OCI-M2 (cell line): ENCODE measurements at regions not wholly inside any gene's neighbourhood (a gene's known extent, or its start where the extent isn't known, plus 50 kb on each side); places are given as distances from the start of the nearest gene placed in this dataset.
"Not testable (repeated sequence)": the region's sequence is repeated elsewhere in the genome, so short reads cannot be mapped to it uniquely, and the experiment has no call there.

Experiments used
- DNase-seq: peaks from one replicate; lab custom pipeline; 2025; ENCODE audit not compliant: unreplicated experiment; lab: John Stamatoyannopoulos, UW

DNA sequence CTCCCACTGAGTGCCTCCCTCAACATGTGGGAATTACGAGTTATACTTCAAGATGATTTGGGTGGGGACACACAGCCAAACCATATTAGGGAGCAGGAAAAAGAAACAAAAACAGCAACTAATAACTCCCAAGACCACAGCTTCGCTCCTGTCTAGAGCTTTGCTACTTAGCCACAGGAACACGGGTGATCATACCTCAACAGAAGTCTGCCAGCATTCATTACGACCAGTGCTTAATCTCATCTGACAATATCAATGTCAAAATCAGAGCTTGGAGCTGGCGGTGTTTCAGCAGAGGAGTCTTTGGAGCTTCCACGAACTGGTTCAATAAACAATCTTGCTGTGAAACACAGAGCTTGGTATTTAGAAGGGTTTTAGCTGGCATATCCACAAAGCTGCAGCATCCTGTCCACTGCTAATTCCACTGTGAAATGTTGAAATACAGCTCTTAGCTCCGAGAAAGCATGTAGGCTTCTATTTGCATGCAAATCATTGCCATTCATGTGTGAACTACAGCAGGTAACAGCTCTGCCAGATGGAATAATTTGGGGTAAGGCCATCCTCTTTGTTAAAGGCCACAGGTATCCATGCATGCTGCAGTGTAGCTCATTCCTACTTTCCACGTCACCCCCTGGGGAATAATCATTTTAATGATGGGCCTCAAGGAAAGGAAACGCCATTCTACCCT is 128.4 kb upstream of the GOT2 start:
- no peak for DNase-seq

DNA sequence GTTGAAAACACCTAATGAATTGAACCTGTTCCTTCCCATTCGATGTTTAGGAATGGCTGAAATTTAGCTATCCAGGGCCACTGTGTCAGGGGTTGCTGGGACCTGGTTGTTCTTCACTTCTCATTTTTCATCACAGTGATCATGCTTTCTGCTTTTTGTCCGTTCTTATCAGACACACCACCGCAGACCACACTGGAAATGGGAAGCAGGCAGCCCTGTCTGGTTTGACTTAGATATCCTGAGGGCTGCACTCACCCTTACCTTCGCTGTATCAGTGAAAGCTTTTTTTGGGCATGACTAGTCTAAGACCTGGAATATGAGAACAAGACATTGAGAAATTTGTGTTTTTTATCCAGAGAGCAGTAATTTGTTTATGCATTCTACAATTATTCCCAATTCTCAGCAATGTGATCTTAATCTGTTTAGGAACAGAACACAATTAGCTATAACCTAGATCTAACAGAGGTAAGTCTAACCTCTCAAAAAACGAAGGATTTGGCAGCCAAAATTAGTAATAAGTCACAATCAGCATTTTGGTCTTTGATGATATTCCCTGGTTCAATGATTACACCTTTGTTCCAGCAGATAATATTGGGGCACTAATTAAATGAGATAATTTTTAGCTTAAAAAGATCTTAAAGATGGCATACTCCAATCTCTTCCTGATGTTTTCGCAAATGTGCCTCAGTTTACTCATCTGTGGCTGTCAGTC is 126.0 kb upstream of the GOT2 start:
- DNase-seq: no peak

DNA sequence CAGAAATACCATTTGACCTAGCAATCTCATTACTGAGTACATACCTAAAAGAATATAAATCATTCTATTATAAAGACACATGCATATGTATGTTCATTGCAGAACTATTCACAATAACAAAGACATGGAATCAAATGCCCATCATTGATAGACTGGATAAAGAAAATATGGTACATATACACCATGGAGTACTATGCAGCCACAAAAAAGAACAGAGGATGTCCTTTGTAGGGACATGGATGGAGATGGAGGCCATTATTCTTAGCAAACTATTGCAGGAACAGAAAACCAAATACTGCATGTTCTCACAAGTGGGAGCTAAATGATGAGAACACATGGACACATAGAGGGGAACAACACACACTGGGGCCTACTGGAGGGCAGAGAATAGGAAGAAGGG is 124.5 kb upstream of the GOT2 start:
- DNase-seq: not testable (repeated sequence)

DNA sequence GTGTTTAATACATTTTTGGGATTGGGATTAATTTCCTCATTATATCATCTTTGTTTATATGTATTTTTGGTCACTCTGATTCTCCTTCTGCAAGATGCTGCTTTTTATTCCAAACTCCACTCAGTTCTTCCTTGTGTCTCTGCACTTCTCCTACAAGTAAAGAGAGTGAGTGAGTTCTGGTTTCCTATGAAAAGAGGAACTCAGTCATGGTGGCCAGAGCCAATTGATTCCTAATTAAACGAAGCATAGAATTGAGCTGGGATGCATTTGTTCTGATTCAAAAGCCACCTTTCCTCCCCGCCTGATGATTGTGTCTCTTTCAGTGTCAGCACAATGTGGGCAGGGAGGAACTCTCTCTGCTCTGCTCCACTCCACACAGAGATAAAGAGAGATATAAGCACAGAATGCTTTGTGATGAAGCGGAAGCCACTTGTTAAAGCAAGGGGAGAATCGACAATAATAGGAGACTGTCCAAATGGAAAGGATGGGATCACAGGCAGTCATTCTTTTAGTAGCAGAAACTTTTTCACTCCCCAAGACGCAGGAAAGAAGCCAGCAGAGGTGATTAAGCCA is 121.3 kb upstream of the GOT2 start:
- no peak for DNase-seq

DNA sequence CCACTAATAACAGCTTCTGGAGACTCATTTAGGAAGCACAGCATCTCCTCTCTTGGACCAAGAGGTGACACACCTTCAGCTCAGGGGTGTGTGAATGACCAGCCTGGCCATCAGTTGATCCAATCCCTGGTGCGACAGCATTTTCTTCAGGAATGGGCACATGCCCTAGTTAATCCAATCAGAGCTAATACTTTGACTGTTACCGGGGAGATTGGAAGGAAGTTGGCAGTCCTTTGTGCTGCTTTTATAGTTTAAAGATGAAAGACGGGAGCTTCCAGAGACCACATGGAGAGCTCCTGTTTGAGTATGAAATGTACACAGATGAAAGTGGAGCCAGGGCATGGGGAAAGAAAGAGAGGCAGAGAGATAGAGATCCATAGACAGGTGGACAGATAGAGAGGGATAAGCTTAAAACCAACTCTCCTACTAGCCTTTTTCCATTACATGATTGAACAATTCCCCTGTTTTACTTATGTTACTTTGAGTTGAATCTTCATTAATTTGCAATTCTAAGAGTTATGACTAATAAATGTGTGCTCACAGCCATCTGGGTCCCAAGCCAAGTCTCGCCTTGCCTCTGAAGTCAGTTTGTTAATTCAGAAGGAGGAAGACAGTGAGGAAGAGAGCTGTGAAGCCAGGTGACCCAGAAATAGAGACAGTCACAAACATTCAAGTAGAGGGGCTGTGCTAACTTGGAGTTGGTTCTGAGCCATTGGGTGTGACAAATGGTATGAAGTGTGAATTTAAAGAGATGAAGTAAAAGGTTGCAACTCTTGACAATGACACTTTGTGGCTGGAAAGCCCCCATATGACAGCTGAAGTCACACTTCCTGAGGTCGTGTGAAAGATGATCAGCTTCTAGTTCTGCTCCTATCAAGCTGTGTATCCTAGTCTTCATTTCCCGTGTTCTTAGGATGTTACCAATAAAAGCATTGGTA is 120.0 kb upstream of the GOT2 start:
- DNase-seq: no peak

DNA sequence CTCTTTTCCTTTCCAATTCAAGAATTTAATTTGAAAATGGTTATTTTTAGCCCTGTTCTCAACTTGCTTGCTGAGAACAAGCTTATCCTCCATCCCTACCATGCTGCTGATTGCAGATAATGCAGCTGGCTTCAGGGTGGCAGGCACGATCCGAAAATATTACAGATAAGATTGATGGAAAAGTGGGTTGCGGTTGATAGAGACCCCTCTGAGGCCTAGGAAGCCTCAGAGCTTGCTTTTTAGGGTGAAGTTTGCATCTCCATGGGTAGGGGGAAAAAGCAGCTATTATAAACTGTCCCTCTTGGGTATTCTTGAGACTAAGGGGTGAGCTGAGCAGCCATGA is 116.5 kb upstream of the GOT2 start:
- DNase-seq: no peak

DNA sequence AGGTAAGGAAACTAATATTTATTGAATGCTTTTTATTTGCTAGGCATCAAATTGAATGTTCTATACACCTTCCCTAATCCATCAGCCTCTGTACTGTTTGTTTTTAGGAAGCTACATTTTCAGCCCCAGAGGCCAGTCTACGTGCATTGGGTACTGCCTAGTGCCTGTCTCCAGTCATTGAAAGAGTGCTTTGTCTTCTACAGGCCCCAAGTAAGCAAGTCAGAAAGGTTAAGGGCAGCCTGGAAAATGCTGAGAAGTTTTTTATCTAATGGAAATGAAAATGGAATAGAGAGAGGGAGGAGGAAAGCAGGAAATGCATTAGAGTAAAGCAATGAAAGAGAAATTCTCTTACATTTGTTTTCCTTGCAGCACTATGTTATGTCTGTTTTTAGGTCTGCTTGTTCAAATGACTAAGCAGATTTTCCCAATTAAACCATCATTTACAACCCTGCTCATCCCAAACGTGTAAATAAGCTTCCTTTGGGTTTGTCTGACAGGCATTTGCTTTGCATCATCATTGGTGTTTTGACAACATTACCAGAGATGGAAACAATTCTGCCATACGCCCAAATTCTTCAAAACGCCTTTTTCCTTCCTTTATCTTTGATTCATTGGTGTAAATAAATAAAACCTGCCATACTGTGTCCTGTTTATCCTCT is 116.0 kb upstream of the GOT2 start:
- DNase-seq: no peak

DNA sequence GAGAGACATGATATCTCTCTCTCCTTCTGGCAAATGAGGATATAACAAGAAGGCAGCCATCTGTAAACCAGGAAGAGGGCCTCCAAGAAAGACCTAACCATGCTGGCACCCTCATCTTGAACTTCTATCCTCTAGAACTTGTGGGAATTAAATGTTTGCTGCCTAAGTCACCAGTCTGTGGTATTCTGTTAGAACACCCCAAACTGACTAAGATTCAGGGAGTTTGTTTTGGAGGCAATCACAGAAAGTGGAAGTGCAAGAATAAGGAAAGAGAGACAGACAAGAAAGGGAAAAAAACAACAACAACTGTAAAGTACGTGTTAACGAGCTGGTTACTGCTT is 114.5 kb upstream of the GOT2 start:
- DNase-seq: no peak

DNA sequence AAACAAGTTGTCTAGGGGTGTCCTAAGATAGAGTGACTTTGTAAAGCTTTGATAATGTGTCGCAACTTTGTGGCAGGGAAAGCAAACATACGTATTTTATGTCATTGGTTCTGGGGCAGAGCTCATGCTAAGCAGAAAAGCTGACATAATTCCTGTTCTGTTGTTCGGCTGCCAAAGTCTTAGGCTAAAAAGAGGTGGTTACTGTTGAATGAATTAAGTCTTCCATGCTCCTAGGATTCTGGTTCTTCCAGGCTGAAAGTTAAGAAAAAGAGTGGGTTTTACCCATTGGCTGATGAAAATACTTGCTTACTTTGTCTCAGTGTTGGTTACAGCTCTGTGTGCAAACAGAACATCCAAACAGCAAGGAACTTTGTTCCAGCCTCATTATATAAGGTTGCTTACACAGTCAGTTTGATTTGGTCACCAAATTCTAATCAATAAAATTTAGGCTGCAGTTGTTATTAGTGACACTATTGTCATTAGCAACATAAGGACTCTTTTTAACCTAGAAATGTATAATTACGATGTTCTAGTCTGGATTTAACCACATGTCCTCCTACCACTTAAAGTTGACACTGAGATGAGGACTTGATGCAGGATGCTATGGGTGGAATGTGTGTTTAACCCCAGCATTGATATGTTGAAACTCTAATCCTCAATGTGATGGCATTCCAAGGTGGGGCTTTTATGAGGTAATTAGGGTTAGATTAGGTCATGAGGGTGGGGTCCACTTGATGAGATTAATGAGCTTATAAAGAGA is 114.0 kb upstream of the GOT2 start:
- no peak for DNase-seq

DNA sequence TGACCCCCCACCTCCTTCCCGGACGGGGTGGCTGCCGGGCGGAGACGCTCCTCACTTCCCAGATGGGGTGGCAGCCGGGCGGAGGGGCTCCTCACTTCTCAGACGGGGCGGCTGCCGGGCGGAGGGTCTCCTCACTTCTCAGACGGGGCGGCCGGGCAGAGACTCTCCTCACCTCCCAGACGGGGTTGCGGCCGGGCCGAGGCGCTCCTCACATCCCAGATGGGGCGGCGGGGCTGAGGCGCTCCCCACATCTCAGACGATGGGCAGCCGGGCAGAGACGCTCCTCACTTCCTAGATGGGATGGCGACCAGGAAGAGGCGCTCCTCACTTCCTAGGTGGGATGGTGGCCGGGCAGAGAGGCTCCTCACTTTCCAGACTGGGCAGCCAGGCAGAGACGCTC is 112.1 kb upstream of the GOT2 start:
- not testable (repeated sequence) for DNase-seq

DNA sequence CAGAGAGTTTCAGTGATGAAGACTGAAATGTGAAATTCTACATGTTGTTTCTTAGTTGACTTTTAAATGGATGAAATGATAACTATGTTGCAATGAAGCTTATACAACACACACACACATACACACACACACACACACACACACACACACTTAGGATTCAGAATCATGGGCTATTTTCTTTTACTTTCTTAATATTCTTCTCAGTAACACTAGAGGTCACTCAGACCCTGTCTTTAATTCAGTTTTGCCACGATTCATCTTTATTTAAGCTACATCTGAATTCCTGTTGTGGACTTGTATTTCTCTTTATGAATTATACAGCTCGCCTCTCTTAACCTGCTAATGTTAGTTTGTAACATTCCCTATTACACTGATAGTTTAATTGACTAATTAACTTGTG is 109.6 kb upstream of the GOT2 start:
- DNase-seq: no peak

DNA sequence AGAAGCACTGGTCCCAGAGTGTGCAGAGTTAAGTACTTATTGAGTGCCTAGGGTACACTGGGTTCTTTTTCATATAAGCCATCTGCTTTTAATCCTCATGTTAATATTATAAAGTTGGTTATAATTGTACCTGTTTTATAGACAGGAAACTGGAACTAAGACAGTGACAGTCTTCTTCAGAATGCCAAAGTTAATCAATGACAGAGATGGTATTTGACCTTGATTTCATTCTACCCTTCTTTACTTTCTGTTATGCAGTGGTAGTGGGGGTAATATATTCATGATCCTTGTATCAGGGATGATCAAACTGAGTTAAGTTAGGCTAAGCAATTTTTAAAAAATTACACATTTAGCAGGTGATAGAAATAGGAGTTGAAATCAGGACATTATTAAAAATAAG is 108.6 kb upstream of the GOT2 start:
- DNase-seq: no peak

DNA sequence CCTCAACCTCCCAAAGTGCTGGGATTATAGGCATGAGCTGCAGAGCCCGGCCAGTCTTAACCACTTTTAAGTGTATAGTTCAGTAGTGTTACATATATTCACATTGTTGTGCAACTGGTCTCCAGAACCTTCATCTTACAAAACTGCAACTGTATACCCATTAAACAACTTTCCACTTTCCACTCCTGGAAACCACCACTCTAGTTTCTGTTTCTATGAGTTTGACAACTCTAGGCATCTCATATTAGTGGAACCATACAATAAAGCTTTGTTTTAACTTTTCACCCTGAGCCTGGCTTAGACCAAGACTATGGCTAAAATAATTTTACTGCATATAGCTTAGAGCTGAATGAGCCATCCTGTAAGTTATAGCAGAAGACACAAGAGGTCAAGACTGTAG is 108.0 kb upstream of the GOT2 start:
- DNase-seq: no peak

DNA sequence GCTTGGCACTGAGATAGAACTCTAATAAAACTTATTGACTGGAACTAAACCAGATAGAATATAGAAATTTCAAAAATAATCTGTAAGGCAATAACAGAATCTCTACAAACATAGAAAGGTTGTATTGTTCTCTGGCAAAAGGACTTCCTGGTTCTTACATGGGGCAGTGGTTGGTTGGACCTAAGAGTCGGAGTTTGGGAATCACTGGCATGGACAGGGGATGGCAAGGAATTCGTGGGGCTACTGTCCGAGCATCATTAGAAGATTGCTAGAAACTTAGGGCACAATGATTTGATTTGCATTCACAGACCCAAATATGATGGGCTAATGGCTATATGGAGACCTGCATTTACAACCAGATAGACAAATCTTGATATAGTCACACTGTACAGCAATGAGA is 103.8 kb upstream of the GOT2 start:
- no peak for DNase-seq

DNA sequence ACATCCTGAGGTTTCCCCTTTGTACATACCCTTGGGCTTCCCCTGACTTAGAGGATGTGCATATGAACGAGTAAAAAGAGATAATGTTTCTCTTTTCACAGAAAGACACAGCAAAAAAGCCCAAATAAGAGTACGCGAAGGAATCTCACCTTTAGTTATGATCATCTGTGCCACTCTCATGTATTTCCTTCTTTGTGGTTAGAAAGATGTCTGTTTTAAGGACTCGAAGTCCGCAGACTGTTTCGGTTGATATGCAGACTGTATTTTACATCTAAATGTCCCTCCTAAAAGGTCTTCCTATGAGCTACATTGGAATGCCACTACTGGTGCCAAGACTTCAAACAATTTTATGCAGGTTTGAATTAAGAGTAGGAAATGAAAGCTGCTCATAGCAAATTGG is 102.3 kb upstream of the GOT2 start:
- DNase-seq: no peak

DNA sequence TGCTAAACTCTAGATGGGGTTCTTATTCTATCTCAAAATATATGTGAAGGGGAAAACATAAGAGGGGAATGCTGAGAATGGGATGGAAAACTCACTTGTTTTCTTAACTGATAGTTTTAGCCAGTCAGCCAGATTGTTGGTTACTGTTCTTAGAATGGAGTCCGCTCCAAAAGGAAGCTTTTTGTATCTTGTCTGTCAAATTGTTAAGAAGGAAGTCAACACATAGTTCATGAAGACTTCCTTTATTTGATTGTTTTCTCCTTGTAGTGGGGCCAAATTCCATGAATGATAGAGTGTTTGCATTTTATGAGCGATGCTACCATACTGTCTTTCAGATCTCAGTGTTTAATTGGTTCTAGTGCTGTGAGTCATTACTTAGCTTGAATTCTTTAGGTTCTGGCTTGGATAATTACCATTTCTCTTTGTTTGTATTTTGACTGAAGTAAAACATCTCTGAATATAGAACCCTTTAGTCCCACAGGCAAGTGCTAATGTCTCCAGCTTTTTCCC is 98.3 kb upstream of the GOT2 start:
- no peak for DNase-seq

DNA sequence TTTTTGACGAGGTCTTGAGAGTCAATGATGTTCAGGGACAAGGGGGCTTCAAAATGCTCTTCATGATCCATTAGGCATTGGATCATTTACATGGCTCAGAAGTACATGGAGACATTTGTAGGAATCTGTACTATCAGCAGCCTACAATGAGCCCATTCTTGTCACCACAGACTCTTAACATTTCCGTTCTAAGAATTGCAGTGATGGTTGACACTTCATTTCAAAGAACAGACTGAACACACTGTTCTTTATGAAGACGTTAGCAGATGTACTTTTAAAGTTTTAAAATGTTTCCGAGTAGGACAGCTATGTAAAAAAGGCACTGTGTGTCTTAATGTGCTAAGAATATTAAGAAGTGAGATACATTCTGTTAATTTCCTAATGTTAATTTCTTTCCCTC is 97.3 kb upstream of the GOT2 start:
- no peak for DNase-seq

DNA sequence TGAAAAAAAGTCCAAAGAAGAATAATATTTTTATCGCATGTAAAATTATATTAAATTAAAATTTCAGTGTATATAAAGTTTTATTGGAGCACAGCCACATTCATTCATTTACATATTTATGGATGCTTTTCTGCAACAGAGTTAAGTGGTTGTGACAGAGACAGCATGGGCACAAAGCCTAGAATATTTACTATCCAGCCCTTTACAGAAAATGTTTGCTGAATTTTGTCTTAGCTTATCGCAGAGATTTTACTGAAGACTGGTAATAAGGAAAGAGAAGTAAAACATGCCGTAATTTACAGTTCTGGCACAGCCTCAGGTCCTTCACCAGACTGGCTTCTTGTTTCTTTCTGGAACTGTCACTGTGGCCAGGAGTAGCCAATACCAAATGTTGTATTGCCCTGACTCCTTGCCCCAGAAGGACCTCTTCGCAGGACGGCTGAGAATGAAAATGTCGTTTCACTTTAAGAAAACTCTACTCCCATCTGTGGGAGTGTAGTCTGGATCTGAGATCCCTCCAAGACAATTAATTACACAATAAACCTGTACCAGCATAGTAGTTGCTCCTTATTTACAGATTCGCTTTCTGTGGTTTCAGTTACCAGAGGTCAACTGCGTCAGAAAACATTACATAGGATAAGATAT is 94.9 kb upstream of the GOT2 start:
- no peak for DNase-seq

DNA sequence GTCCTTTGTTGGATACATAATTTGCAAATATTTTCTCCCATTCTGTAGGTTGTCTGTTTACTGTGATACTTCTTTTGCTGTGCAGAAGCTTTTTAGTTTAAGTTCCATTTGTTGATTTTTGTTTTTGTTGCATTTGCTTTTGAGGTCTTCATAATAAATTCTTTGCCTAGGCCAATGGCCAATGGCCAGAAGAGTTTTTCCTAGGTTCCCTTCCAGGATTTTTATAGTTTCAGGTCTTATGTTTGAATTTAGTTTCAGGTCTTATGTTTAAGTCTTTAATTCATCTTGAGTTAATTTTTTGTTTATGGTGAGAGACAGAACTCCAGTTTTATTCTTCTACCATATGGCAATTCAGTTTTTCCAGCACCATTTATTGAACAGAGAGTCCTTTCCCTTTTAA is 90.1 kb upstream of the GOT2 start:
- DNase-seq: no peak

DNA sequence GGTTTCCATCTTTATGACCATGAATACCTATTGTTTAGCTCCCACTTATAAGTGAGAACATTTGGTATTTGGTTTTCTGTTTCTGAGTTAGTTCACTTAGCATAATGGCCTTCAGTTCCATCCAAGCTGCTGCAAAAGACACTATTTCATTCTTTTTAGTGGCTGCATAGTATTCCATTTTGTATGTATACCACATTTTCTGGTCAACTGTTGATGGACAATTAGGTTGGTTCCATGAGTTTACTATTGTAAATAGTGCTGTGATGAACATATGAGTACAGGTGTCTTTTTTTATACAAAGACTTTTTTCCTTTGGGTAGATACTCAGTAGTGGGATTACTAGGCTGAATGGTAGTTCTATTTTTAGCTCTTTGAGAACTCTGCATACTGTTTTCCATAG is 87.8 kb upstream of the GOT2 start:
- no peak for DNase-seq
